Stimulated activated CD8-positive, alpha-beta memory T cell treated with anti-CD3 and anti-CD28 coated beads, Interleukin-7, amount 100 ng/mL, for 48 hours (primary cell): ENCODE measurements at regions not wholly inside any gene's neighbourhood (a gene's known extent, or its start where the extent isn't known, plus 50 kb on each side); places are given as distances from the start of the nearest gene placed in this dataset.

Experiments used
- DNase-seq, 2 donors: peaks; one replicate each; pipeline ENCODE4 v3.0.0-alpha.2; 2020; ENCODE audit warnings: low read depth in 1 of 2; ENCODE audit errors: extremely low read depth in 1 of 2

- no peak for DNase-seq
Measured at GRCh38 chr1:47551971-47552528, 114.2 kb downstream of the FOXD2 start.

GRCh38 chr1:47554082-47554481 is 116.2 kb downstream of the FOXD2 start:
- DNase-seq: no peak

GRCh38 chr1:47554901-47555300 is 117.1 kb downstream of the FOXD2 start:
- no peak for DNase-seq

GRCh38 chr1:47555306-47555705 is 117.5 kb downstream of the FOXD2 start:
- no peak for DNase-seq

GRCh38 chr1:47555841-47556560 is 118.2 kb downstream of the FOXD2 start:
- no peak for DNase-seq

- DNase-seq: no peak
Measured at GRCh38 chr1:47557066-47557465, 119.2 kb downstream of the FOXD2 start.

- DNase-seq: no peak
Measured at GRCh38 chr1:47558601-47559593, 121.1 kb downstream of the FOXD2 start.

- no peak for DNase-seq
Measured at GRCh38 chr1:47559944-47560695, 122.3 kb downstream of the FOXD2 start.

GRCh38 chr1:47561523-47562007 is 123.7 kb downstream of the FOXD2 start:
- DNase-seq: no peak

- no peak for DNase-seq
Measured at GRCh38 chr1:47562147-47562546, 124.3 kb downstream of the FOXD2 start.

GRCh38 chr1:47562799-47563198 is 125.0 kb downstream of the FOXD2 start:
- no peak for DNase-seq

- DNase-seq: no peak
Measured at GRCh38 chr1:47563201-47563600, 125.4 kb downstream of the FOXD2 start.

- no peak for DNase-seq
Measured at GRCh38 chr1:47564570-47564969, 126.7 kb downstream of the FOXD2 start.

GRCh38 chr1:47565092-47565491 is 127.2 kb downstream of the FOXD2 start:
- no peak for DNase-seq

- no peak for DNase-seq
Measured at GRCh38 chr1:47565676-47566075, 127.8 kb downstream of the FOXD2 start.

GRCh38 chr1:47568763-47569162 is 130.9 kb downstream of the FOXD2 start:
- no peak for DNase-seq

- no peak for DNase-seq
Measured at GRCh38 chr1:47569261-47569660, 131.4 kb downstream of the FOXD2 start.

- no peak for DNase-seq
Measured at GRCh38 chr1:47569681-47570470, 132.0 kb downstream of the FOXD2 start.

GRCh38 chr1:47571161-47571560 is 133.3 kb downstream of the FOXD2 start:
- DNase-seq: no peak

GRCh38 chr1:47571952-47572351 is 134.1 kb downstream of the FOXD2 start:
- DNase-seq: no peak
